ENCODE measurements at regions not wholly inside any gene's neighbourhood (a gene's known extent, or its start where the extent isn't known, plus 50 kb on each side); places are given as distances from the start of the nearest gene placed in this dataset.

GRCh38 chr6:34608321-34609091, 52.4 kb upstream of the SPDEF start:
- Histone ChIP-seq H3K9me3 (no peaks in the 10 kb centered on the region), H3K27ac (peak overlapping the region in 1 of 3 donors; percentile 13), H3K4me1 (peaks cover 0 to 8% of the 10 kb centered on the region in 2 donors), H3K27me3 (no peaks in the 10 kb centered on the region), H3K4me3 (replicated peaks in 1 of 3) (no peak overlapping the region), H3K36me3 (peaks cover 0 to 5% of the 10 kb centered on the region in 2 donors)
- intact Hi-C loops (cut with DNase I): loop anchor here (5.0 kb wide), 1 partner anchor 81 kb away; no protein-coding TSS in a partner anchor
- 91 to 93% methylated on average over 5 of the region's 5 CpGs for WGBS, 2 donors
- no peak for DNase-seq
- TF ChIP-seq POLR2A (IDR thresholded peaks at IDR 0.05) (no peak), CTCF (IDR thresholded peaks at IDR 0.05) (no peak)

GRCh38 chr6:34606477-34607265, 50.5 kb upstream of the SPDEF start:
- H3K4me1 ChIP-seq: peaks cover 0 to 17% of the 10 kb centered on the region in 2 donors

More at GRCh38 chr6:34606477-34607265, 50.5 kb upstream of the SPDEF start:
- Histone ChIP-seq H3K27ac (no peak overlapping the region), H3K4me3 (replicated peaks in 1 of 3) (no peak overlapping the region), H3K9me3 (no peaks in the 10 kb centered on the region), H3K27me3 (no peaks in the 10 kb centered on the region), H3K36me3 (peaks cover 0 to 5% of the 10 kb centered on the region in 2 donors)
- no peak for DNase-seq
- 92 to 95% methylated on average over 11 of the region's 11 CpGs for WGBS, 2 donors
- intact Hi-C loops (cut with DNase I): loop anchor here (5.0 kb wide), 1 partner anchor 79 kb away; no protein-coding TSS in a partner anchor
- TF ChIP-seq CTCF (IDR thresholded peaks at IDR 0.05) (no peak), POLR2A (IDR thresholded peaks at IDR 0.05) (no peak)

Data from thyroid gland (tissue), 4 donors.